NCI-H146 (cell line): ENCODE measurements at regions not wholly inside any gene's neighbourhood (a gene's known extent, or its start where the extent isn't known, plus 50 kb on each side); places are given as distances from the start of the nearest gene placed in this dataset.

Source experiments
- DNase-seq: peaks from one replicate; lab custom pipeline; 2025; lab: John Stamatoyannopoulos, UW

DNA sequence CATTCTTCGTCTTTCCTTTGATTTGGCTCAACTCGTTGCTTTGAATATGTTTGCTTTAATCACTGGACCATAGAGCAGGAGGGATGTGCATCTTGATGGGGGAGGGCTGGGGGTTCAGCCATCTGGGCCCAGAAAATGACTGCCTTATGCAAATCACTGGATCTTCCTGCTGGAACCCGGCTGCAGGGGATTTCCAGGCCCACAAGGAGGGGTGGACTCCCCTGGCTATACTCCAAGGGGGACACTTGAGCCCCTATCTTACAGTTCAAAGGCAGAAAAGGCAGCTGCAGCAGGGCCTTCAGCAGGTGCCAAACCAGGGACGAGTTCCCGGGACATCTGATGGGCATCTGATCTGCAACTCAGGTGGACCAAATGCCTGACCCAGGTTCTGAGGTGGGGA lies 122.5 kb downstream of the DICER1 start:
- no peak for DNase-seq

DNA sequence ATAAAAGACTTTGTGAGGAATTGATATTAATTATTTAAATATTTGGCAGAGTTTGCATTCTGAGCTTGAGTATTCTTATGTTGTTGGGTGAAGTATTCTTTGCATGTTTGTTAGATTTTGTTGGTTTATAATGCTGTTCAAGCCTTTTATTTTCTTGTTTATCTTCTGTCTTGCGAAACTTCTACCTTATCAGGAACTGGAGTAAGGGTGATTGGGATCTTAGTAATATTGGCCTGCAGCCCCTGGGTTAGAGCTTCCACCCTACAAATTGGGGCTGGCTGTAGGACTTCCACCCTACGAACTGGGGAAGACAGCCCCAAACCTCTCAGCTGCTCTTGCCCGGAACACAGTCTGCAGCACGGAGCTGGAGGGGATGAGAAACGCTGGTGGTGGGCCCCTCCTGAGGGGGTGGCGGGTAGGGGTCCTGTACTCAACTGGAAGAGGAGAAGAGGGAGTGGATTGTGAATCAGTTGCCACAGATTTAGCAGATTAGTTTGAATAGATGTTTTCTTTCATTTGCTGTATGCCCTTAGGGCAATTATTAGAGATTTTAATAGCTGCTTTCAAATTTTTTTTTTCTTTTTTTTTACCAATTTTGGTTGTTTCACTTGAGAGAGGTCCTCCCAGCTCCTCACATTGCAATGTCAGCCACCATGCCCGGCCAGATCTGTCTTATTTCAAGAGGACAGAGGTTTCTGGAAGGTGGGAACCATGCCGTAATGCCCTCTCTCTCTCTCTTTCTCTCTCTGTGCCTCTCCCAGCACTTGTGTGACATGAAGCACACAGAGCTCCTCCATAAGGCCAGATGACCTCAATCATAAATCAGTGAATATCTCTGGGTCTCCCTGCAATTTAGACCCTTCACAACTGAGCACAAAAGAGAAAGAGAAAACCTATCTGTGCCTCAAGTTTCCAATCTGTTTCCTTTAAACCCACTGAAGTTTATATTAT lies 123.4 kb downstream of the DICER1 start:
- DNase-seq, result no peak

DNA sequence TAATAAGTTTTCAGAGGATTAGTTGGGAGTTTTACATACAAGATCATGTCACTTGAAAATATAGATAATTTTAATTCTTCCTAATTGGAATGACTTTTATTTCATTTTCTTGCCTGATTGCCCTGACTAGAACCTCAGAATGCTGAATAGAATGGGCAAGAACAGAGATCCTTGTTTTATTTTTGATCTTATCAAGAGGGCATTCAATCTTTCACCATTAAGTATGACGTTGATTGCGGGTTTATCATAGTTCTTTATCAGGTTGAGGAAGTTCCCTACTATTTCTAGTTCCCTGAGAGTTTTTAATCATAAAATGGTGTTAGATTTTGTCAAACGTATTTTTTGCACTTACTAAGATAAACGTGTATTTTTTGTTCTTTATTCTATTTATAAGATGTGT lies 124.3 kb downstream of the DICER1 start:
- DNase-seq, result no peak

DNA sequence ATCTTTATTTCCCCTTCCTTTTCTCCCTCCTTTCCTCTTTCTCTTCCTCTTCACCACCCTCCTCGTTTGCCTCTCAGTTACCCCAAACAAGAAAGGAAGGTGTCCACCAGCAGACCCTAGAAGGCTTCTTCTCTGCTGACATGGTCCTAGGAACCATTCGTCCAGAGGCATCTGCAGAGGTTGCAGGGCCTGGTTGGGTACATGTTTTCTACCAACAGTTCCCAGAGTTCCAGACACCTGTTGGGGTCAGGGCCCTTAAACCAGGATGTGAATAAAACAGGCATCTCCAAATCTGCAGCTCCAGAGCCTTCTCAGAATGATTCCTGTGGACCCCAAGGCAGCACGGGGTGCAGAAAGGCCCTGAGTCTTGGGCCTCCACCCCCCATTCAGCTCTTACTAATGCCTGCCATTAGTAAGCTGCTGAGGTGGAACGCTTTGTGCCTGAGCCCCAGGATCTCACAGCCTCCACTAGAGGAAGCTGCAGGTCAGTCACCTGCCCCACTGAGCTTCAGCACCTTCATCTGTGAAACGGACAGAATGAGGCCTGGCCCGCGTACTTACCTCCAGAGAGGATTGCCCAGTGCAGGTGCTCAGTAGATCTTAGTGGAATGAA lies 130.4 kb downstream of the DICER1 start:
- no peak for DNase-seq

DNA sequence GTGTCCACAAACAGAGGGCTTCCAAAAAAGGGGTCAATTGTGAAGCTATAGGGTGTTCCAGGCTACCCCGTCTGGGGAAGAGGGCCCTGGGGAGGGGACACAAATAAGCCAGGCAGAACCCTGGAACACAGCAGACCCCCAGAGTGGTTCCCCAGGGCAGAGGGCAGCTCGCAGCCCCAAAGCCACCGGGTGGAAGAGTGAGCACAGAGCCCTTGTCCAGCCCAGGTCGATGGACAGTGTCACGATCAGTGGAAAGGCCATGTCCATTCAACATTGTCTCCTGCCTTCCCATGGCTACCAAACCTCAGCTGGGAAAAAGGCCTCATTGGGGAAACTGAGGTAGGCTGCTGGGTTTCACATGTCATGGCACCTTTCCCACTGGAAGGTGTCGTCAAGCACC lies 131.4 kb downstream of the DICER1 start:
- DNase-seq, result no peak

DNA sequence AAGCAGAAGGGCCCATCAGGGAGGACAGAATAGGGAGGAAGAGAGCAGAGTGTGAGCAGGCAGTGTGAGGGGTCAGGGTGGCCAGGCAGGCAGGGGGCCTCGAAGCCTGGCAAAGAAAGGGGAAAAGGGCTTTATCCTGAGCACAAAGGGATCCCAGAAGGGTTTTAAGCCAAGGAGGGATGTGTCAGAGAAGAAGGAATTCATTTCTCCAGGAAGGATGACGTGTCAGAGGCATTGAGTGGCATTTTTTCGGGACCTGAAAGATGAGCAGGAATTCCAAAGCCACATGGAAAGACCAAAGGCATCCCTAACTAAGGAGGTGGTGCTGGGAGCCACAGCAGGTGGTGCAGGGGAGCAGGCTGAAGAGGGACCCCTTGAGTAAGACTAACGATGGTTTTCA lies 132.1 kb downstream of the DICER1 start:
- no peak for DNase-seq

DNA sequence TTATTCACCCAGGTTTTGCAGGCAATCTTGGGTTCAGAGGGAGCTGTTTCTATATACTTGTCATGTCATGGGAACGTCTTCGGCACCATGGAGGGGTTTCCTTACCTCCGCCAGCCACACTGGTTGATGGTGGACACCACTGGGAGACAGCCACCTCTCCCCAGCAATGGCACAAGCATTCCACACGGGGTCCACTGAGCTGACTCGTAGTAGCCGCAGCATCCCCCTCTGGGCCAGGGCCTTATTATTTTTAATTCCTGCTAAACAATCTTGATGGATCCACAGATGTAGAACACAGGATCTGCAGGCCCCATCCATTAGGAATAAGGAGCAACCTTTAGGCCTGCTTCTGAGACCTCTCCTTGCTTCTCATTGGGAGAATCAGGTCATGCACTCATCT lies 132.9 kb downstream of the DICER1 start:
- DNase-seq, result no peak

DNA sequence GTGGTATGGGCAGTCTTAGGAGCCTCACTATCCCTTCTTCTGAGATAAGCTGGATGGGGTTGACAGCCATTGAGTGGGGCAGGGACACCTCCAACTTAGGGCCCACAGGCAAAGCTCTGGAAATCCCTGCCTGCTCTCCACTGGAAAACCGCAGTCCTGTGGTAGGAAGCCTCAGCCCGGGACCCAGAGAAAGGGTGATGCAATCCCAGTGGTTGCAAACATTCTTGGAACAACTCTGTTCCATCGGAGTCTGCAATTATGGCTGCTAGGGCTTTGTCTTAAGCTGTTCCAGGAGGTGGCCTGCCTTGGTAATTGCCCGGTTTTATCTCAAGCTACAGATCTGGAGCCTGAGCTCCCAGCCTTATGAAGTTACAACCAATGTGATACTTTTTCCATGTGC lies 133.4 kb downstream of the DICER1 start:
- DNase-seq, result no peak

DNA sequence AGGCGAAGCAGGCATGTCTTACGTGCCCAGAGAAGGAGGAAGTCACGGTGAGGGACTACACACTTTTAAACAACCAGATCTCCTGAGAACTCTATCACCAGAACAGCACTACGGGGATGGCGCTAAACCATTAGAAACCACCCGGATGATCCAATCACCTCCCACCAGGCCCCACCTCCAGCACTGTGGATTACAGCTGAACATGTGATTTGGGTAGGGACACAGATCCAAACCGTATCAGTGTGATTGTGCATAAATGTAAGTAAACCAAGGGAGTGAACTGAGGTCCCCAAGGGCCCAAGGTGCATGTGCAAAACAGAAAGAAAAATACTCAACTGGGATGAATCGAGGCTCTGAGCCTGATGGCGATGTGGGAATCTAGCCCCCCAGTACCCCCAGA lies 134.2 kb downstream of the DICER1 start:
- DNase-seq, result no peak

DNA sequence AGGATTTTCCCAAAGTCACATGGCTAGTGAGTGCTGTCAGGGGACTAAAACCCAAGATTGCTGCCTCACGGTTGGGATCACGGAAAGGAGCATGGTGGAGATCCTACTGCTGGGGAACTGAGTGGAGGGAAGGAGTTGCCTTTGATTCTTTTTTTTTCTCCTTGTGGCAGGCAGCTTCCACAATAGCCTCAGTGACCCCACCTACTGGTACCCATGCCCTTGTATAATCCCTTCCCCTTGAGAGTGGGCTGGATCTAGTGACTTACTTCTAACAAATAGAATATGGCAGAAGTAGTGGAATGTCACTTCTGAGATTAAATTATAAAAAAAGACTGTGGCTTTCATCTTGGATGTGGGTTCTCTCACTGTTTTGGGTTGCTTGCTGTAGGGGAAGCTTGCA lies 135.7 kb downstream of the DICER1 start:
- DNase-seq, result no peak

DNA sequence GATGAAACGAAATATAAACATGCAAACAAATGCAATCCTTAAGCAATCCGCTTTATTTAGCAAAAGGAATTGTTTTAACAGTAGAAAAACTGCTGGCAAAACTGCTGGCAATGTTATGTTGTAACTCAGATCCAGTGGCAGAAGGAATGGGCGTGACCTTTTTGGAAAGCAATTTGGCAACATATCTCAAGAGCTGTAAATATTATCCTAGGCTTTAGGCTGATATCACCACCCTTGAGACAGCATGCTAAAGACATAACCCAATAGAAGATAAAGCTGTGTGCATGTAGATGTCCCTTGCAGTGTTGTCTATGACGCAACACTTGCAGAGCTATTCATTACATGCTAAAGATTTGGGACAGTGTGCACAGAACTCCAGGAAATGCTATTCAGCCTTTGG lies 138.5 kb downstream of the DICER1 start:
- no peak for DNase-seq

DNA sequence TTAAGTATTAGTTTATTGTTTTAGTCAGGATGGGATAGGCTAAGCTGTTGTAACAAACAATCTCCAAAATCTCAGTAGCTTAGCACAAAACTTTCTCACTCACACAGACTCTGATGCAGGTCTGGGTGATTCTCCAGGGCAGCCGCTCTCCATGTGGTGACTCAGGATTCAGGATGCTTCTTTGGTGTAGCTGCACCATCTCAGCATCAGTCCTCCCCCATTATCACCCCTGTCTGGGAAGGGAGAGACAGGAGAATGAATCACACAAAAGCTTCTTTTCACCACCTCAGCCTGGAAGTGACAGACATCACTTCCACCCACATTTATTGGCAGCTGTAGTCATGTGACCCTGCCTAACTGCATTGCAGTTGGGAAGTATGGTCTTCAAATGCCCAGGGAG lies 142.3 kb downstream of the DICER1 start:
- DNase-seq, result no peak

DNA sequence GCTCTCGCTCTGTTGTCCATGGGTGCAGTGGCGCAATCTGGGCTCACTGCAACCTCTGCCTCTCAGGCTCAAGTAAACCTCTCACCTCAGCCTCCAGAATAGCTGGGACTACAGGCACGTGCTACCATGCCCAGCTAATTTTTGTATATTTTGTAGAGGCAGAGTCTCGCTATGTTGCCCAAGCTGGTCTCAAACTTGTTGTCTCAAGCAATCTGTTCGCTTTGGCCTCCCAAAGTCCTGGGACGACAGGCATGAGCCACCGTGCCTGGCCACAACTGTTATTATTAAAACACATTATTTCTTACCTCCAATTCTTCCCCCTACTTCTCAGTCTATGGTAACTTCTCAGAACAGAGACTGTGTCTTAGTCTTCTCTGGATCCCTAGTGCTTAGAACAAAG lies 143.3 kb downstream of the DICER1 start:
- no peak for DNase-seq

DNA sequence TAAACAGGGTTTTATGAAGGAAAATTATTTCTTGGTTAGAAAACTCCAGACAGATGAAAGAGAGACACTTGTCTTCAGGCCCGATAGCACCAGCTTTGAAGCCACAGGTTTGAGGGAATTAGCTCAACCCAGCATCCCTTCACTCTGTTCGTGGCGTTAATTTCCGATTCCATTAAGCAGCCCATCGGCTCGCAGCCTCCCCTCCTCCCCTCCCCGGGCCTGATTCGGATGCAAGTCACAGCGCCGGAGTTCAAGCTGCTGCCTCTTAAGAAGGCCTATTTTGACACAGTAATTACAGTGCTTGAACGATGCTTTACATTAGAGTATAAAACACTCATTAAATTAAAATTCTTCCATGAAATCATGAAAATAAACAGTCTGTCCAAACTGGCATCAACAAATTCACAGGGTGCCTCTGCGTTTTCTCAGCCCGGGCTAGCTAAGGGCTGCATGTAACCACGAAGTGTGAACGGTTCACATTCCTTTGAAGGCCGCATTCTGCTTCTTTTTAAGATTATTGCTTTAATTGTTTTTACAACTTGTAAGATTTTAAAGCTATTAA lies 145.8 kb downstream of the DICER1 start:
- DNase-seq, result no peak

DNA sequence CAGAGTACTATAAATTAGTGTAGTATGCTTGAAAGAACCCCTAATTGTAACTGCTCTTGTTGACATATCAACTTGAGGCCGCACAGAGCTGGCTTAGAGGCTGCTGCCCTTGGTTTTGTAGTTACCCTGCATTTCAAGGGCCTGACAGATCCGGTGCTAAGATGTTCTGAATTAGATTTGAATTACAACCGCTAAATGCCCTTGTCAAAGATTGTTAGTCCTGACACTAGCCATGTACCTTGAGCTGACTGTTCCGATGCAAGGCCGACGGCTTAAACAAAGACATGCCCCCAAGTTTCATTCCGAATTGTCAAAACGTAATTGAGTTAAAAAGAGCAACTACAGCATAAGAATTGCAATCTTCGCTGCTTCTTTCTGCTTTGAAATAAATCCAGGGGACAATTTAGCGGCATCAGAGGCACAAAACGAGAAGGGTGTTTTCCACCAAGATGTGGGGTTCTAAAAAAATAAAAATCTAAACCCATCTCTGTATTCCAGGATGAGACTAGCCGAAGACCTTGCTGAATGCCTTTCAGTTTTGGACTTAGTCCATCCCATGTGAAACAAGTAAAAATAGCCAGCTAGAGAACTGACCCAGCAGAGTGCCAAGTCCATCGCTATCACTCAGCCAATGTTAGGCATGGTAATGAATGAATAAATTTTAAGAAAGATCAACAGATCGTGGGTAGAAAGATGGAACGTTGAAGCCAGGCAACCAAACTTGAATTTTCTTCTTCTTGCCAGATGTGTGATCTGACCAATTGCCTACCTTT lies 148.7 kb downstream of the DICER1 start:
- no peak for DNase-seq

DNA sequence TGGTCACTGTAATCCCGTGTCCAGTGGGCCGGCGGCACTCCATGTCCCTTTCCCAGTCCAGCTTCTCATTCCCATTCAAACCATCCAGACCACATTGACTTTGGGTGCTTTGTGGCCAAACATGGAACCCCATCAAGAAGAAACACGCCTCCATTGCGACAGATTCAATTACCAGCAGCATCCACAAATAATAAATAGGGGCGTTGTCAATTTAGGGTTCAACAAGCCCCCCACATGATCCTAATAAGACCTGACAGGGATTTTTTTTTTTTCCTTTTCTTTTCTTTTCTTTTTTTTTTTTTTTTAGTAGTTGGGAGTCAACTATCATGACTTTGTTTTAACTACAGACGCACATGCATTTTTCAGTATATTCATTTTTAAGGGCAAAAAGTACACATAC lies 149.4 kb downstream of the DICER1 start:
- no peak for DNase-seq

DNA sequence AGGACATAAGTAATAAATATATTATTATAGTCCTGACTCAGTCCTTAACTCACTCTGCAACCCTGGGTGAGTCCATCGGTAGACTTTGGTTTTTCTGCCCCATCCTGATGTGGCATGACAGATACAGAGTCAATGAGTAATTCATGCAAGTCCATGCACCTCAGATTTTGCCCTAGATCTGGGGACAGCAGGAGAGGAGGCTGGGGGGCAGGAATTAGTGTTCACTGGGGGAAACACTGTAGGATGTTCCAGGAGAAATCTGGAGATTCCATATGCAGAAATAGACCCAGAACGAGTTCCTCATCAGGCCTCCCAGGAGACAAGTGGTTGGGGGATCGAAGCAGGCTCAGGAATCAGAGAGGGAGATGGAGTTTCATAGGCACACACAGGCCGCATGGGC lies 150.8 kb downstream of the DICER1 start:
- DNase-seq, result no peak

DNA sequence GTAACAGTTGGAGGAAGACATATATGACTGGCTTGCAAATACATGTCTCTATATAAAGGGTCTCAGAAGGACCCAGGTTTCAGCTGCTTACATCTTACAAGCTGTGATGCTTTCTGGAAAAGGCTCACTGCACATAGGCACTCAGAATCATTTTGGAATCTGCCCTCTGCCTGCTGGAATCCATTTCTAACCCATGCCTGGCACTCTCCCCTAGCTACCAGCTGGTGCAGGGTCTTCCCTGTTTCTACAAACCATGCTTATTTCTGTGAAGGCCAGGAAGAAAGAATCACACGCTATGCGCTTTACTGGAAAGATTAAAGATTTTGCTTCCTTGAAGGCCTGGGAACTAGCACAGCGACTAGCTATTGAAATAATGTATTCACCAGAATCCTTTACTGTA lies 151.3 kb downstream of the DICER1 start:
- no peak for DNase-seq

DNA sequence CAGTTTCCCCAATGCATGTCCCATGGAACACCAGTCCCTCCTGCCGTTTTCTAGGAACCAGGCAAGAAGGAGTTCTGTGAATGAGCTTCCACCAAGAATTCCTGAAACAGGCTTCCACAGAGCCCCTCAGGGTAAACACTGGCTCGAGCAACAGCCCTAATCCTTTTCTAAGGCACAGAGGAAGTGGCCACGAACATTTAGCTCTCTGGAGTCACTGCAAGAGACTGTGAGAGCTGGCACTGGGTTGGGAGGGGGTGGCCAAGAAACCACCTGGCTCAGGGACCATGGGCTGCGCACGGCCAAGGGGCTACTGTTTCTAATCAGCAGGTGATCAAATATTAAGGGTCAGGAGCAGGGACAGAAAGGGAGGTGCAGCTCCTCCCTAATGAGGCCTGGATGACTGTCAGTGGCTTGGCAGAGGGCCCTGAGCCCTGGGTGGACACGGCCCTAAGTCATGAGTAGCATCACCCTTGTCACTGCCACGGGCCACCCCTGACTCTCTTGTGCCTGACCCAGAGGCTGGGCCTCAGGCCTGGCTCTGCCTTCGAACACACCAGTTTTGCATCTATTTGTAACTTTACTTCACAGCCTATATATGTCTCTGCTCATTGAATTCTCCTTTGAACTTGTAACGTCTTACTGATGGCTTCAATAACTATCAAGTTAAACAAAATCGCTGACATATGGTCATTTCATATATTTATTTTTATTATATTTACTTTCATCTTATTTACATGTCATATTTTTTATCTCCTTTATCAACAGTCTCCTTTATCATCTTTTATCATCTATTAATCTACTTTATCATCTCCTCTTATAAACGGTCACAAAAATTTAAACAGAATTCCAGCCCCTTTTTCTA lies 154.0 kb downstream of the DICER1 start:
- DNase-seq, result peak; percentile 44

DNA sequence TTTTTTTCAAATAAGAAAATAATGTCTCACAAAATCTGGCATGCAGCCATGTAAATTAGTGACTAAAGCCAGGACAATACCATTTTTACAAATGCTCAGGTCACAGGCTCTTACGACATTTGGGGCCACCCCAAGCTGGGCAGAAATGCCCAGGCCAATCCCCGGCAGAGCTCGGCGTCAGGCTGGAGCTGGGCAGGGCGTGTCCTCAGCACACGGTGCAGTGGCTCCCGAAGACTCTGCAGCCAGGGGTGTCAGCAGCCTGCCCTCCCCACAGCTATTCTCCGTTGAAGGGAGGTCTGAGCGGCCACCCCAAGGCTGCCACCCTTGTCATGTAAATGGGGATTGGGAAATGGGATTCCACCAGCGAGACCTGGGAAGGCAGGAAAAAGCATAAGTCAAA lies 158.6 kb downstream of the DICER1 start:
- DNase-seq, result no peak

DNA sequence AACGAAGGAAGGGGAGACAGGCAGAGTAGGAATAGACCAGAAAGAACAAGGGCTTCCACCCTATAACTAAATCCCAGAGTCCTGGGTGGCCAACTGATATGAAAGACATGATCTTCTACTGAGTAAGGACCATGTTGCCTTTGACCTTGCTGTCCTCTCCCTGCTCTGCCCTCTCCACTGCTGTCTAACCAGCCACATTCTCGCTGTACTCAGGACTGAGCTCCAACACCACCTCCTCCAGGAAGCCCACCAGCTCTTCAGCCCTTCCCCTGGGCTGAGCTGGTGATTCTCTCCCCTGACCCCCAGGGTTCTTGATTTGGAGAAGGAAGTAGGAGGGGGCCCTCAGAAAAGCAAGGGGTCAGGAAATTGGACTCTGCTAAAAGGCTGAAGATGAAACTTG lies 159.2 kb downstream of the DICER1 start:
- DNase-seq, result no peak

DNA sequence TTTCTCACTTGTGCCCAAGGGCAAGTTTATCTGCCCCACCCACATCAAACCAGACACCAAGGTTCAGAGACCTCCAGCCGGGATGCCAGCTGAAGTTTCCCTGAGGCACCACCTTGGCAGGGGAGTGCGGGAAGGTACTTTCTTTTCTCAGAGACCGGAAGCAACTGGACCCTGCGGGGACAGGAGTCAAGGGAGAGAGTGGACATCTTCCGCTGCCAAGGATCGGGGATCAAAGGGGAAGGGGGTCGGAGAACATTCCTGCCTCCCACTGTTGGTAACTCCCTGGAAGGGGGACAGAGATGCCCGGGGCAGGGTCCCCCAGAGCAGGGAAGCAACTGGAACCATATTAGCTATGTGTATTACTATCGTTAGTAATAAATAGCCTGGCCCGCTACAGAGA lies 161.8 kb downstream of the DICER1 start:
- DNase-seq, result no peak
